Skin of body (tissue), 1 donor: ENCODE measurements at regions not wholly inside any gene's neighbourhood (a gene's known extent, or its start where the extent isn't known, plus 50 kb on each side); places are given as distances from the start of the nearest gene placed in this dataset.
"Not testable (repeated sequence)": the region's sequence is repeated elsewhere in the genome, so short reads cannot be mapped to it uniquely, and the experiment has no call there.

Experiments
- DNase-seq: peaks from one replicate; lab custom pipeline; 2025; lab: John Stamatoyannopoulos, UW

DNA sequence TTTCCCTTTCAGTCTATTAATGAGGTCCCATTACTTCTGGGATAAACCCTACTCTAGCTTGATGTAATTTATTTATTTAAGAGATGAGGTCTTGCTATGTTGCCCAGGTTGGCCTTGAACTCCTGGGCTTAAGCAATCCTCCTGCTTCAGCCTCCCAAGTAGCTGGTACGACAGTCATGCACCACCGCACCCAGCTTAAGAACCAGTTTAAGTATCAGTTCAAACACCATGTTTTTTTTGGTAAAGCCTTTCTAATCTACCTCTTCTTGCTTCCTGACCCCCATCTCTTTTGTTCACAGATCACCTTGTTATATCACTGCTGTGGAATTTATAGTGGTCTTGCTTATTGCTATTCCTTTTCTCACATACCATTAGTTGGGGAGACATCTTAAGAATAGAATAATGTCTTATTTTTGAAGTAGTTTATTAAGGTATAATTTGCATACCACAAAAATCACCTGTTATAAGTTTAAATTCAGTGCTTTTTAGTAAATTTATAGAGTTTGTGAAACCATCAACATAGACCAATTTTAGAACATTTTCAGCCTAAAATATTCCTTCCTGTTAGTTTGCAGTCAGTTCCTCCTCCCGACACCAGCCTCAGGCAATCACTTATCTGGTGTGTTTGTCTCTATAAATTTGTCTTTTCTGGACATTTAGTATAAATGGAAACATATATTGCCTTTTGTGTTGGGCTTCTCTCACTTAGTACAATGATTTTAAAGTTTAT, 257.9 kb downstream of the PDCD6IP start:
- no peak for DNase-seq

GRCh38 chr3:34056951-34057390, 258.5 kb downstream of the PDCD6IP start:
- no peak for DNase-seq

GRCh38 chr3:34060995-34061394, 262.6 kb downstream of the PDCD6IP start:
- DNase-seq, result not testable (repeated sequence)

DNA sequence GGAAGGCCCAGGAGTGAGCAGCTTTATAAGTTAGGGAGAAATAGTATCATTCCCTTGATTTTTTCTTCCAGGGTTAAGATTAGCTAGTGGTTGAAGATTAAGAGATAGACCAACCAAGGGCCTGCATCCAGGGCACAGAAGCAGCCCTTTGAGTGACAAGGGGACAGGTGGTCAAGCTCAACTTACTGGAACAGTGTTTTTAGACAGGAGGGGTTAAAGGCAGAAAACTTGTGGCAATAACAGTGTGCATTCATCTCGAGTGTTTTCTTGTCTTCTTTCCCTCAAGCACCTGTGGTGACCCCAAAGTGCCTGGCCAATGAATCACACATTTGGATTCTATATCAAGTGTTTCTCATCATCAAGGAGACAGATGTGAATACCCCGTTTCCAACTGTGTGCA, 267.5 kb downstream of the PDCD6IP start:
- no peak for DNase-seq

DNA sequence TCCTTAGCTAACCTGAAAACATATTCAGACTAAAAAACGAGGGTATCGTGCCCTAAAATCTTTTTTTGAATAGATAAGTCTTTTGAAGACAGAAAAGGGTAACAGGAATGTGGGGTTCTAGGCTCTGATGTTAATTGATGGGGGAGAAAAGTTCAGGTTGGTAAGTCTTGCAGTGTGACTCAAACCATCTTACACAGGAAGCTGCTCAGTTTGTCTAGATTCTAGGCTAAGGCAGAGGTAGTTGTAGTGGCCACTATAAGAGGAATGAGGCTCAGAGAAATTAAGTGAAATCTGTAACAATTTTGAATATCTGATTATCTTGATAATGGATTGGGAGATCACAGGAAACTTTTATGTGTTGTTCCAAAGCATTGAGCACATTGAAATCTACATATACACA, 267.9 kb downstream of the PDCD6IP start:
- DNase-seq, result no peak

GRCh38 chr3:34066999-34067398, 268.6 kb downstream of the PDCD6IP start:
- no peak for DNase-seq

DNA sequence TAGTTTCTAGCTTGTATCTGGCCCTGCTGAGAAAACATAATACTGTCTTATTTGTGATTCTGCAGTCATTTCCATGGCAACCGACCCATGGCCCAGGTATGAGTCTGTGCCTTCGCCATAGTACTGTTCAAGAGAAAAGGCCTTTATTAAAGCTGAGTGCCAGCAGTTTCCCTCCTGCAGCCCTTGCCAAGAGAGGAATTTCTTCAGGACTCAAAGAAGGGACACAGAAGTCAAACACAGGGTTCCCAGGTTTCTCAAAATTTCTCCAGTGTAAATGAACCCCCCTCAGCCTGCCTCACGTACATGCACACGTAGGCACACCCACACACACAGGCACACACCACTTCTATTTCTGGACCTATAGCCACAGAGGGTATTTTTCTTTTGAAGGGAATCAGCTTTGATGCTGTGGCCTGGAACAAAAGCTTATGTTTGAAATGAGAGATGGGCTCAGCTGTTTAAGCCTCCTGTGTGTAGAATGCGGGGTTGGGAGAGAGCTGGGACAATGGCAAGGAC, 269.2 kb downstream of the PDCD6IP start:
- no peak for DNase-seq

GRCh38 chr3:34068505-34068904, 270.1 kb downstream of the PDCD6IP start:
- no peak for DNase-seq

- no peak for DNase-seq
Observed at GRCh38 chr3:34070831-34071585, 272.6 kb downstream of the PDCD6IP start.

DNA sequence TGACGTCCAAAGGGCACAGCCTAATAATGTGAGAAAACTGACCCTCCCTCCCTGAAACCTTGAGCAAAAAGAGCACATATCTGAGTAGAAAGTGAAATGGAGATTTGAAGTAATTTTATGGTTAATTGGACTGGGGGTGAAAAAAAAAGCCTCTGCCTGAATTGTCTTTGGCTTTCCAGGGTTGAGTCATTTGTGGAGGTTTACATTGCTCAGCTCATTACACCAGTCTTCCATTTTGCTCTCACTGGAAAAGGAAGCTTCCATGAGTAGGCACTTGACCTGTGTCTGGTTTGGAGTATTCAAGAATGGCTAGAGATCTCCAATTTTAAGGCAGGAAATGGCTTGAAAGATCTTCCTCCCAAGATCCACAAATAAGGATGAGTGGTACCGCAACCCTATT, 273.9 kb downstream of the PDCD6IP start:
- DNase-seq, result no peak

- no peak for DNase-seq
Observed at GRCh38 chr3:34073111-34073510, 274.7 kb downstream of the PDCD6IP start.

DNA sequence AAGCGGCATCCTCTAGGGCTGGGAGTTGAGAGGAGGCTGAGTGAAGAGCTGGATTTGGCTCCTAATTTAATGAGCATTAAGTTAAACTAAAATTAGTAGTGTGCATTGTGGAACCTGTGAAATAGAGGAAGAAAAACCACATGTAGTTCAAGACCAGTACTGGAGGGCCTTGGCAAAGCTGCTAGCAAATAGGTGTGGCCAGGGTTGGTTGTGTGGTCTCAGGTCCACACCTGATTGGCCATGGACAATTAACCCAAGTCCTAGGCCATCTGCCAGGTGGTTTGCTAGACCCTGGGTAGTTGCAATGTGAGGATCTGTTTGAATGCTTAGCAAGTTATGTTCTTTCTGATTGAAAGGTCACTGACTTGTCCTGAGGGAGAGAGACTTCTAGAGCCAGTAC, 275.5 kb downstream of the PDCD6IP start:
- DNase-seq, result no peak

- DNase-seq, result no peak
Observed at GRCh38 chr3:34075975-34076374, 277.5 kb downstream of the PDCD6IP start.

- DNase-seq, result no peak
Observed at GRCh38 chr3:34077417-34078195, 279.2 kb downstream of the PDCD6IP start.

DNA sequence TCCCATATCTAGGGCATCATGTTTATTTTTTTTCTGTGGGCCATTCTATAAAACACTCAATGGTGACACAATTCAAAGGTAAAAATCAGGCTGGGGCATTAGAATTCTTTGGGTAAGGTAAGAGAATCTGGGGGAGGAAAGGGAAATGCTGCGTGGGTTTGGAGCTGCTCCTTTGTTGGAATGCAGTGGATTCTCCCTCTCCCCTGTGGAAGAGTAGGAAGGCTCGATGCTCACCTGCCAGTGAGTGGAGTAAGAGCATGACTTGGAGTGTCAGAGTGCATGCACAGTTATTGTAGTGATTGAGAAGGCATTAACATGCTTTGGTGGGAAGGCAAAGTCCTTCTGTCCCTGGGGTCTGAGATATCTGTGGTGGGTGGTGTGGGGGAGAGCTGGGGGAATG, 280.0 kb downstream of the PDCD6IP start:
- DNase-seq, result no peak

DNA sequence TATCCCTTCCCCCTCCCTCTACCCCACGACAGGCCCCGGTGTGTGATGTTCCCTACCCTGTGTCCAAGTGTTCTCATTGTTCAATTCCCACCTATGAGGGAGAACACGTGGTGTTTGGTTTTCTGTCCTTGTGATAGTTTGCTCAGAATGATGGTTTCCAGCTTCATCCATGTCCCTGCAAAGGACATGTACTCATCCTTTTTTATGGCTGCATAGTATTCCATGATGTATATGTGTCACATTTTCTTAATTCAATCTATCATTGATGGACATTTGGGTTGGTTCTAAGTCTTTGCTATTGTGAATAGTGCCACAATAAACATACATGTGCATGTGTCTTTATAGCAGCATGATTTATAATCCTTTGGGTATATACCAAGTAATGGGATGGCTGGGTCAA, 281.4 kb downstream of the PDCD6IP start:
- DNase-seq, result not testable (repeated sequence)

- DNase-seq, result not testable (repeated sequence)
Observed at GRCh38 chr3:34090379-34090778, 291.9 kb downstream of the PDCD6IP start.

- DNase-seq, result no peak
Observed at GRCh38 chr3:34090876-34091275, 292.4 kb downstream of the PDCD6IP start.

DNA sequence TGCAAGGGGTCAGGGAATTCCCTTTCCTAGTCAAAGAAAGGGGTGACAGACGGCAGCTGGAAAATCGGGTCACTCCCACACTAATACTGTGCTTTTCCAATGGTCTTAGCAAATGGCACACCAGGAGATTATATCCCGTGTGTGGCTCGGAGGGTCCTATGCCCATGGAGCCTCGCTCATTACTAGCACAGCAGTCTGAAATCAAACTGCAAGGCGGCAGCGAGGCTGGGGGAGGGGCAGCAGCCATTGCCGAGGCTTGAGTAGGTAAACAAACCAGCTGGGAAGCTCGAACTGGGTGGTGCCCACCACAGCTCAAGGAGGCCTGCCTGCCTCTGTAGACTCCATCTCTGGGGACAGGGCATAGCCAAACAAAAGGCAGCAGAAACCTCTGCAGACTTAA, 295.9 kb downstream of the PDCD6IP start:
- not testable (repeated sequence) for DNase-seq

- peak; percentile 63 for DNase-seq
Observed at GRCh38 chr3:34102288-34102687, 303.9 kb downstream of the PDCD6IP start.

GRCh38 chr3:34106379-34106778, 307.9 kb downstream of the PDCD6IP start:
- DNase-seq, result no peak

DNA sequence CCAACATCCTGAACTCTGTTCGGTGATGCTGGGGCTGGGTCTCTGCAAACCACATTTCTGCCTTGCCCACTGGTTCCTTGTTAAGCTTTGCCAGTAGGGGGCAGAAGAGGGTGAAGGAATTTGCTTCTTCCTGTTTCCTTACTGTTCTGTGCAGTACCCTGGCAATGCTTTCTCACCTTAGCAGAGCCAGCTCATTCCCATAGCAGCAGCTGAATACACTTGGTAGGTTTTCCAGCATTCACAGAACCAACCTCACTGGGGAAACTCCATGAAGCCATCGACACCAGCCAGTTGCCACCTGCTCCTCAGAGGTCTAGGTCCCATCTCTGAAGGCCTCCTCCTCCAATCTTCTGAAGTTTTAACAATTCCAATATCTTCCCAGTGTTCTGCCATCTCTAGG, 308.4 kb downstream of the PDCD6IP start:
- no peak for DNase-seq
